ENCODE measurements at regions not wholly inside any gene's neighbourhood (a gene's known extent, or its start where the extent isn't known, plus 50 kb on each side); places are given as distances from the start of the nearest gene placed in this dataset.
"Not testable (repeated sequence)": the region's sequence is repeated elsewhere in the genome, so short reads cannot be mapped to it uniquely, and the experiment has no call there.

DNA sequence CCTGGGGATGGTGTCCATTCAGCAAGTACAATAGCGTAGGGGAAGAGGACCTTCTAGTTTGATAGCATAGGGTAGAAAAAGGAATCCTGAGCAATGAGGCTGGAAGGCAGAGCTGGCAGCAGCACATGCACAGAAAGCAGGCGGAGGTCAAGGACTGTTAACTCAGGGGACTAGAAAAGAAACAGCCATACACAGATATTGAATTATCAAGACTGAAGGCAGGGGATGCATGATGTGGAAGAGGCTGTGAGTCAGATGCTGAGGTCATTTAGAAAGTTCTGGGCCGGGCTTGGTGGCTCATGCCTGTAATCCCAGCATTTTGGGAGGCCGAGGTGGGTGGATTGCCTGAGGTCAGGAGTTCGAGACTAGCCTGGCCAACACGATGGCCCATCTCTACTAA is 65.6 kb downstream of the OPTC start:
- Histone ChIP-seq H3K36me3 (ENCODE audit: control insufficient read depth, insufficient read depth, low read length) (no peaks in the 10 kb centered on the region), H3K4me3 (ENCODE audit: low read depth, low read length) (no peak overlapping the region), H3K27me3 (ENCODE audit: control insufficient read depth, insufficient read depth, low read length) (no peaks in the 10 kb centered on the region)
- ChIA-PET POLR2A (no interaction called here), CTCF (interaction anchor here (0.6 to 2.1 kb wide), 4 partner anchors 25 to 67 kb away, joined by 3 to 9 read pairs (median 4); partner anchors contain the start of gene ATP2B4)
- no peak for DNase-seq (ENCODE audit: low read depth)
- no peak for TF ChIP-seq CTCF (IDR thresholded peaks at IDR 0.05; ENCODE audit: insufficient read depth, low read depth, low read length)

- CTCF ChIA-PET: interaction anchor here (0.8 kb wide), 1 partner anchor 292 kb away, joined by 3 read pairs; no protein-coding TSS in a partner anchor
- POLR2A ChIA-PET: not testable (repeated sequence)
These were observed 64.9 kb upstream of the ATP2B4 start for GRCh38 chr1:203561761-203562160.

DNA sequence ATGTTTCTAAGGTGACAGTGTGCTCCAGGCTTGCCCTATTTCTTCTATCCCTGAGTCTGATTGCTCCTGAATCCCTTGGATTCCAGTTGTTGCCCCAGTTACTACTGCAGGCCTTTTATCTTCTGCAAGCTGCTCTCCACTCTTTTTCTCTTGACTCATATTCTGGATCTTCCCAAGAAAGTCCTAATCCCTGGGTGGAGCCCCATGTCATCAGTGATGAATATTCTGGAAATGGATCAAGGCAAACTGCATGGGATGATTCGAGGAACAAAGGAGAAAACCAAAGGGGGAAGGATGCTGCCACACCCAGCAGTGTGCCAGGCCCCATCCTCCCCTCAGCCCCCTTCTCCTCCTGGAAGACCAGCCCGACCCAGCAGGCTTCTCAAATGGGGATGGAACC is 63.3 kb upstream of the ATP2B4 start:
- Histone ChIP-seq H3K36me3 (ENCODE audit: control insufficient read depth, insufficient read depth, low read length) (no peaks in the 10 kb centered on the region), H3K4me3 (ENCODE audit: low read depth, low read length) (no peak overlapping the region), H3K27me3 (ENCODE audit: control insufficient read depth, insufficient read depth, low read length) (no peaks in the 10 kb centered on the region)
- ChIA-PET POLR2A (no interaction called here), CTCF (interaction anchor here (0.7 kb wide), 1 partner anchor 31 kb away, joined by 3 read pairs; no protein-coding TSS in a partner anchor)
- DNase-seq (ENCODE audit: low read depth): no peak
- TF ChIP-seq CTCF (IDR thresholded peaks at IDR 0.05; ENCODE audit: insufficient read depth, low read depth, low read length): no peak

More at GRCh38 chr1:203561761-203562160, 64.9 kb upstream of the ATP2B4 start:
- not testable (repeated sequence) for H3K4me3 ChIP-seq (ENCODE audit: low read depth, low read length); H3K36me3 ChIP-seq (ENCODE audit: control insufficient read depth, insufficient read depth, low read length); H3K27me3 ChIP-seq (ENCODE audit: control insufficient read depth, insufficient read depth, low read length); DNase-seq (ENCODE audit: low read depth)

GRCh38 chr1:203564024-203564423 is 62.6 kb upstream of the ATP2B4 start:
- no peaks in the 10 kb centered on the region for H3K27me3 ChIP-seq (ENCODE audit: control insufficient read depth, insufficient read depth, low read length)
- CTCF ChIA-PET: interaction anchor here (1.0 kb wide), 1 partner anchor 13 kb away, joined by 3 read pairs; no protein-coding TSS in a partner anchor
- TF ChIP-seq CTCF (IDR thresholded peaks at IDR 0.05; ENCODE audit: insufficient read depth, low read depth, low read length): no peak
- no peak for DNase-seq (ENCODE audit: low read depth)
- no peaks in the 10 kb centered on the region for H3K36me3 ChIP-seq (ENCODE audit: control insufficient read depth, insufficient read depth, low read length)
- POLR2A ChIA-PET: no interaction called here
- H3K4me3 ChIP-seq (ENCODE audit: low read depth, low read length): no peak overlapping the region

DNA sequence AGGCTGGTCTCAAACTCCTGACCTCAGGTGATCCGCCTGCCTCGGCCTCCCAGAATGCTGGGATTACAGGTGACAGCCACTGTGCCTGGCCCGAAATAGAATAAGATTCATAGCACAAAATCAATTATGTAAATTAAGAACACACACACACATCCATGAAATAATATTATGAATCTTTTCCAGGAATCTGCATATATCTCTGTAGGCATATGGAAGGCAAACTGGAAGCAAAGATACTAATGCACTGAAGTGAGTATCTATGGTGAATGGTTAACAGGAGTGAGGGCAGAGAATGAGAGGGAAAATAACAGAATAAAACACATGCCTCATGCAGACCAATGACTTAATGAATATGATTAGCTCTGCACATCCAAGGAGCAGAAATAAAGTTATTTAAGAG is 61.6 kb upstream of the ATP2B4 start:
- Histone ChIP-seq H3K27me3 (ENCODE audit: control insufficient read depth, insufficient read depth, low read length) (no peaks in the 10 kb centered on the region), H3K36me3 (ENCODE audit: control insufficient read depth, insufficient read depth, low read length) (no peaks in the 10 kb centered on the region), H3K4me3 (ENCODE audit: low read depth, low read length) (no peak overlapping the region)
- ChIA-PET POLR2A (no interaction called here), CTCF (interaction anchor here (1.2 to 2.0 kb wide), 2 partner anchors 9 to 60 kb away, joined by 3 to 5 read pairs; no protein-coding TSS in a partner anchor)
- no peak for TF ChIP-seq CTCF (IDR thresholded peaks at IDR 0.05; ENCODE audit: insufficient read depth, low read depth, low read length)
- DNase-seq (ENCODE audit: low read depth): no peak

GRCh38 chr1:203565981-203566380 is 60.7 kb upstream of the ATP2B4 start:
- ChIA-PET POLR2A (no interaction called here), CTCF (interaction anchor here (1.0 to 2.0 kb wide), 3 partner anchors 10 to 61 kb away, joined by 3 to 5 read pairs (median 3); no protein-coding TSS in a partner anchor)
- H3K36me3 ChIP-seq (ENCODE audit: control insufficient read depth, insufficient read depth, low read length): no peaks in the 10 kb centered on the region
- H3K4me3 ChIP-seq (ENCODE audit: low read depth, low read length): no peak overlapping the region
- H3K27me3 ChIP-seq (ENCODE audit: control insufficient read depth, insufficient read depth, low read length): no peaks in the 10 kb centered on the region
- no peak for DNase-seq (ENCODE audit: low read depth)
- no peak for TF ChIP-seq CTCF (IDR thresholded peaks at IDR 0.05; ENCODE audit: insufficient read depth, low read depth, low read length)

DNA sequence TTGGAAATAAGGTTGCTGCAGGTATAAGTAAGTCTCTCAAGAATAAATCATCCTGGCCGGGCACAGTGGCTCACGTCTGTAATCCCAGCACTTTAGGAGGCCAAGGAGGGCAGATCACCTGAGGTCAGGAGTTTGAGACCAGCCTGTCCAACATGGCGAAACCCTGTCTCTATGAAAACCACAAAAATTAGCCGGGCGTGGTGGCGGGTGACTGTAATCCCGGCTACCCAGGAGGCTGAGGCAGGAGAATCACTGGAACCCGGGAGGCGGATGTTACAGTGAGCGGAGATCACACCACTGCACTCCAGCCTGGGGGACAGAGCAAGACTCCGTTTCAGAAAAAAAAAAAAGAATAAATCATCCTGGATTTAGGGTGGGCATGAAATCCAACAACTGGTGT is 59.7 kb upstream of the ATP2B4 start:
- DNase-seq (ENCODE audit: low read depth); H3K27me3 ChIP-seq (ENCODE audit: control insufficient read depth, insufficient read depth, low read length); POLR2A ChIA-PET; H3K36me3 ChIP-seq (ENCODE audit: control insufficient read depth, insufficient read depth, low read length); H3K4me3 ChIP-seq (ENCODE audit: low read depth, low read length): not testable (repeated sequence)
- CTCF ChIA-PET: interaction anchor here (2.0 kb wide), 1 partner anchor 62 kb away, joined by 5 read pairs; no protein-coding TSS in a partner anchor
